ENCODE measurements at regions not wholly inside any gene's neighbourhood (a gene's known extent, or its start where the extent isn't known, plus 50 kb on each side); places are given as distances from the start of the nearest gene placed in this dataset.

DNA sequence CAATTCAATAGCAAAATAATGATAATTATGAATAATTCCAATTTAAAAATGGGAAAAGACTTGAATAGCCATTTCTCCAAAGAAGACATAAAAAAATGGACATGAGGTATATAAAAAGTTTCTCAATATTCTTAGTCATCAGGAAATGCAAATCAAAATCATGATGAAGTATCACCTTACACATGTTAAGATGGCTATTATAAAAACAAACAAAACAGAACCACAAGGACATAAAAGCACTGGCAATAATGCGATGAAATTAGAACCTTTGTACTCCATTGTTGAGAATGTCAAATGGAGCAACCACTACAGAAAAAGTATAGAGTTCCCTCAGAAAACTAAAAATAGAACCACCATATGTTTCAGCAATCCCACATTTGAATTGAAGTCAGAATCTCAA is 1186.1 kb downstream of the SLITRK5 start:
- no peaks in the 10 kb centered on the region for H3K27me3 Mint-ChIP-seq
- H3K4me1 Mint-ChIP-seq = no peaks in the 10 kb centered on the region
- DNase-seq = no peak
- H3K27ac Mint-ChIP-seq = no peak overlapping the region
- POLR2A ChIA-PET = no interaction called here
- H3K4me3 Mint-ChIP-seq = no peak overlapping the region
- TF ChIP-seq, protein P1, sequence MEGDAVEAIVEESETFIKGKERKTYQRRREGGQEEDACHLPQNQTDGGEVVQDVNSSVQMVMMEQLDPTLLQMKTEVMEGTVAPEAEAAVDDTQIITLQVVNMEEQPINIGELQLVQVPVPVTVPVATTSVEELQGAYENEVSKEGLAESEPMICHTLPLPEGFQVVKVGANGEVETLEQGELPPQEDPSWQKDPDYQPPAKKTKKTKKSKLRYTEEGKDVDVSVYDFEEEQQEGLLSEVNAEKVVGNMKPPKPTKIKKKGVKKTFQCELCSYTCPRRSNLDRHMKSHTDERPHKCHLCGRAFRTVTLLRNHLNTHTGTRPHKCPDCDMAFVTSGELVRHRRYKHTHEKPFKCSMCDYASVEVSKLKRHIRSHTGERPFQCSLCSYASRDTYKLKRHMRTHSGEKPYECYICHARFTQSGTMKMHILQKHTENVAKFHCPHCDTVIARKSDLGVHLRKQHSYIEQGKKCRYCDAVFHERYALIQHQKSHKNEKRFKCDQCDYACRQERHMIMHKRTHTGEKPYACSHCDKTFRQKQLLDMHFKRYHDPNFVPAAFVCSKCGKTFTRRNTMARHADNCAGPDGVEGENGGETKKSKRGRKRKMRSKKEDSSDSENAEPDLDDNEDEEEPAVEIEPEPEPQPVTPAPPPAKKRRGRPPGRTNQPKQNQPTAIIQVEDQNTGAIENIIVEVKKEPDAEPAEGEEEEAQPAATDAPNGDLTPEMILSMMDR (IDR thresholded peaks at IDR 0.05) = no peak
- no peaks in the 10 kb centered on the region for H3K36me3 Mint-ChIP-seq (ENCODE audit: low read depth)
- peaks cover 8% of the 10 kb centered on the region for H3K9me3 Mint-ChIP-seq
- CTCF ChIA-PET = no interaction called here
- ATAC-seq (ENCODE audit: low read depth) = no peak
- intact Hi-C loops (cut with micrococcal nuclease) = no loop called here

DNA sequence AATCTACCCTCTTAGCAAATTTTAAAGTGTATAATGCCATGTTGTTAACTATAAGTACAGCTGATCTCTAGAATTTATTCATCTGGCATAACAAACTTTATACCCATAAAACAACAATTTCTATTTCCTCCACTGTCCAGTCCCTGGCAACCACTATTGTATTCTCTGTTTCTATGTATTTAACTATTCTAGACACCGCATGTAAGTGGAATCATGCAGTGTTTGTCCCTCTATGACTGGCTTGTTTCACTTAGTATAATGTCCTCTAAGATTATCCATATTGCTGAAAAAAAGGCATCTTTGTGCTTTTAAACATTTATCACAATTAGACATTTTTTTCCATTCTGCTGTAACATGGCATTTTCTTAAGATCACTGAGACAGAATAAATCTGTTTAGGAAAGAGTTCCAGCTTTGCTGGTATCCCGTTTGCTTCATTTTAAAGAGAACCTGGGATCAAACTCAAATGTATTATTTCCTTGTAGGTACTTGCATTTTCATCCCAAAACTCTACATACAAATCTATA is 1191.0 kb downstream of the SLITRK5 start:
- no peak overlapping the region for H3K27ac Mint-ChIP-seq
- intact Hi-C loops (cut with micrococcal nuclease) = no loop called here
- H3K9me3 Mint-ChIP-seq = peaks cover 4% of the 10 kb centered on the region
- ATAC-seq (ENCODE audit: low read depth) (no peak), DNase-seq (no peak)
- H3K27me3 Mint-ChIP-seq = no peaks in the 10 kb centered on the region
- CTCF ChIA-PET = no interaction called here
- no peaks in the 10 kb centered on the region for H3K4me1 Mint-ChIP-seq
- POLR2A ChIA-PET = no interaction called here
- H3K4me3 Mint-ChIP-seq = no peak overlapping the region
- H3K36me3 Mint-ChIP-seq (ENCODE audit: low read depth) = no peaks in the 10 kb centered on the region
- TF ChIP-seq, protein P1 (IDR thresholded peaks at IDR 0.05) = no peak

DNA sequence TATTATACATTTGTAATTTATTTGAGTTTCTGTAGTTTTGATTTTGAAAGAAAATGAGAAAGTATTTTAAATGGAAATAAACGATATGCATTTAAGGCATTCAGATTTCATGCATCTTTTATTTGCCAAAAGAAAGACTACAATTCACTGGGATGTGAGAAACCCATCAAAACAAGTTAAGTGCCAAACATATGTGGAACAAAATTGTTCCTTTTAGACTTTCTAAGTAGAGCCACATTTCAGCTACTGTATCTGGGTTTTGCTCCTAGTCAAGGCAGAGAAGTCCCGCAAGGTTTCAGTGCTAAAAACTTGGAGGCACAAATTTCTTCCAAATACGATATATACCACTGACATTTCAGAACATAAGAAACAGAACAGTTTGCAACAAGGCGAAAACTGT is 1191.9 kb downstream of the SLITRK5 start:
- no peak for DNase-seq
- H3K27ac Mint-ChIP-seq = no peak overlapping the region
- POLR2A ChIA-PET = no interaction called here
- no peaks in the 10 kb centered on the region for H3K27me3 Mint-ChIP-seq
- no peak overlapping the region for H3K4me3 Mint-ChIP-seq
- TF ChIP-seq, protein P1 (IDR thresholded peaks at IDR 0.05) = no peak
- H3K4me1 Mint-ChIP-seq = no peaks in the 10 kb centered on the region
- ATAC-seq (ENCODE audit: low read depth) = no peak
- CTCF ChIA-PET = no interaction called here
- intact Hi-C loops (cut with micrococcal nuclease) = no loop called here
- H3K9me3 Mint-ChIP-seq = peaks cover 6% of the 10 kb centered on the region
- no peaks in the 10 kb centered on the region for H3K36me3 Mint-ChIP-seq (ENCODE audit: low read depth)

DNA sequence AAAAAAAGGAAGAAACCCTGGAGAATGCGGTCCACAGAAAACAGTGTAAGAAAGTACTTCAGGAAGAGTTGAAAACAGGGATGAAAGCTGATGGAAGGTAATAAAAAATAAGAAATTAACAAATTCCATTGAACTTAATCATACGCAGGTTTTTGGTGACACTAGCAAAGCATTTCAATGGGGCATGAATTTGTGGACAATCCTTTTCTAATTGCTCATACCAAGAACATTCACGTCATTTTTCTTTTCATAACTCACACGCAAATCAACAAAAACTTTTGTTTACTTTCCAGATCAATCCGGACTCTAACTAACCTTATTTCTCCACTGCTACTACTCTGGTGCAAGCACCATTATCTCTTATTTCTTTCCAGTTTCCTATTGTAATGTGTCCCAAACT is 1195.0 kb downstream of the SLITRK5 start:
- Mint-ChIP-seq H3K27ac (no peak overlapping the region), H3K4me1 (no peaks in the 10 kb centered on the region), H3K36me3 (ENCODE audit: low read depth) (no peaks in the 10 kb centered on the region), H3K4me3 (no peak overlapping the region), H3K27me3 (no peaks in the 10 kb centered on the region), H3K9me3 (peaks cover 4% of the 10 kb centered on the region)
- no peak for DNase-seq
- CTCF ChIA-PET = no interaction called here
- intact Hi-C loops (cut with micrococcal nuclease) = no loop called here
- TF ChIP-seq, protein P1 (IDR thresholded peaks at IDR 0.05) = no peak
- POLR2A ChIA-PET = no interaction called here
- ATAC-seq (ENCODE audit: low read depth) = no peak

DNA sequence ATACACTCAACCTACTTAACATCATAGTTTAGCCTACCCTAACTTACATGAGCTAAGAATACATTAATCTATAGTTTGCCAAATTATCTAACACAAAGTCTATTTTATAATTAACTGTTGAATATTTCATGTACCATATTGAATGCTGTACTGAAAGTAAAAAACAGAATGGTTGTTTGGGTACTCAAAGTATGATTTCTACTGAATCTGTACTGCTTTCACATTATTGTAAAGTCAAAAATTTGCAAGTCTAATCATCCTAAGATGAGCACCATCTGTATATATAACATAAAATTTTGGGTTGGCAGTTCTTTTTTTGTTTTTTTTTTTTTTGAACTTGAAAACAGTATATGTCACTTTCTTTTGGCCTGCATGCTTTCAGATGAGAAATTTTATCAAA is 1212.6 kb downstream of the SLITRK5 start:
- Mint-ChIP-seq H3K27me3 (no peaks in the 10 kb centered on the region), H3K36me3 (ENCODE audit: low read depth) (no peaks in the 10 kb centered on the region), H3K4me3 (no peak overlapping the region), H3K9me3 (peaks cover 5% of the 10 kb centered on the region), H3K27ac (no peak overlapping the region), H3K4me1 (no peaks in the 10 kb centered on the region)
- TF ChIP-seq, protein P1 (IDR thresholded peaks at IDR 0.05) = no peak
- intact Hi-C loops (cut with micrococcal nuclease) = no loop called here
- DNase-seq (no peak), ATAC-seq (ENCODE audit: low read depth) (no peak)
- CTCF ChIA-PET = no interaction called here
- POLR2A ChIA-PET = no interaction called here
